ENCODE measurements at regions not wholly inside any gene's neighbourhood (a gene's known extent, or its start where the extent isn't known, plus 50 kb on each side); places are given as distances from the start of the nearest gene placed in this dataset.

- H3K36me3 ChIP-seq: no peaks in the 10 kb centered on the region
- H3K9me3 ChIP-seq: no peaks in the 10 kb centered on the region
- no peaks in the 10 kb centered on the region for H3K27me3 ChIP-seq
- H3K4me1 ChIP-seq: no peaks in the 10 kb centered on the region
- H3K9ac ChIP-seq (ENCODE audit: low read depth in 2 of 2, low read length in 2 of 2): no peak overlapping the region
- intact Hi-C loops (cut with DNase I): no loop called here
- no peak for DNase-seq
- no peak overlapping the region for H3K27ac ChIP-seq
- TF ChIP-seq CTCF (IDR thresholded peaks at IDR 0.05): no peak
- no peak overlapping the region for H3K4me3 ChIP-seq
Observed at GRCh38 chr3:80157546-80157945, 389.7 kb upstream of the ROBO1 start.

GRCh38 chr3:80152692-80153091 is 384.9 kb upstream of the ROBO1 start:
- Histone ChIP-seq H3K9me3 (no peaks in the 10 kb centered on the region), H3K4me1 (no peaks in the 10 kb centered on the region), H3K36me3 (no peaks in the 10 kb centered on the region), H3K4me3 (no peak overlapping the region), H3K27me3 (no peaks in the 10 kb centered on the region), H3K27ac (no peak overlapping the region), H3K9ac (ENCODE audit: low read depth in 2 of 2, low read length in 2 of 2) (no peak overlapping the region)
- TF ChIP-seq CTCF (IDR thresholded peaks at IDR 0.05): no peak
- intact Hi-C loops (cut with DNase I): no loop called here
- no peak for DNase-seq

GRCh38 chr3:80142714-80143113 is 374.9 kb upstream of the ROBO1 start:
- H3K4me3 ChIP-seq: no peak overlapping the region
- H3K9me3 ChIP-seq: no peaks in the 10 kb centered on the region
- TF ChIP-seq CTCF (IDR thresholded peaks at IDR 0.05): no peak
- no peaks in the 10 kb centered on the region for H3K36me3 ChIP-seq
- no peak overlapping the region for H3K9ac ChIP-seq (ENCODE audit: low read depth in 2 of 2, low read length in 2 of 2)
- H3K27me3 ChIP-seq: no peaks in the 10 kb centered on the region
- no peaks in the 10 kb centered on the region for H3K4me1 ChIP-seq
- intact Hi-C loops (cut with DNase I): no loop called here
- no peak for DNase-seq
- H3K27ac ChIP-seq: no peak overlapping the region

GRCh38 chr3:80141557-80141956 is 373.8 kb upstream of the ROBO1 start:
- Histone ChIP-seq H3K9me3 (no peaks in the 10 kb centered on the region), H3K27me3 (no peaks in the 10 kb centered on the region), H3K4me1 (no peaks in the 10 kb centered on the region), H3K36me3 (no peaks in the 10 kb centered on the region), H3K4me3 (no peak overlapping the region), H3K27ac (no peak overlapping the region), H3K9ac (ENCODE audit: low read depth in 2 of 2, low read length in 2 of 2) (no peak overlapping the region)
- intact Hi-C loops (cut with DNase I): no loop called here
- DNase-seq: no peak
- TF ChIP-seq CTCF (IDR thresholded peaks at IDR 0.05): no peak

GRCh38 chr3:80116281-80116680 is 348.5 kb upstream of the ROBO1 start:
- DNase-seq: no peak
- H3K36me3 ChIP-seq: no peaks in the 10 kb centered on the region
- H3K9me3 ChIP-seq: no peaks in the 10 kb centered on the region
- intact Hi-C loops (cut with DNase I): no loop called here
- no peak for TF ChIP-seq CTCF (IDR thresholded peaks at IDR 0.05)
- H3K9ac ChIP-seq (ENCODE audit: low read depth in 2 of 2, low read length in 2 of 2): no peak overlapping the region
- H3K4me1 ChIP-seq: no peaks in the 10 kb centered on the region
- H3K27me3 ChIP-seq: no peaks in the 10 kb centered on the region
- H3K27ac ChIP-seq: no peak overlapping the region
- no peak overlapping the region for H3K4me3 ChIP-seq

- no peak for TF ChIP-seq CTCF (IDR thresholded peaks at IDR 0.05)
- Histone ChIP-seq H3K36me3 (no peaks in the 10 kb centered on the region), H3K4me3 (no peak overlapping the region), H3K9ac (ENCODE audit: low read depth in 2 of 2, low read length in 2 of 2) (no peak overlapping the region), H3K27me3 (no peaks in the 10 kb centered on the region), H3K4me1 (no peaks in the 10 kb centered on the region), H3K9me3 (no peaks in the 10 kb centered on the region), H3K27ac (no peak overlapping the region)
- DNase-seq: no peak
- intact Hi-C loops (cut with DNase I): no loop called here
Observed at GRCh38 chr3:80114694-80115093, 346.9 kb upstream of the ROBO1 start.

Measured in colonic mucosa (tissue), 4 donors.